ENCODE measurements at regions not wholly inside any gene's neighbourhood (a gene's known extent, or its start where the extent isn't known, plus 50 kb on each side); places are given as distances from the start of the nearest gene placed in this dataset.

DNA sequence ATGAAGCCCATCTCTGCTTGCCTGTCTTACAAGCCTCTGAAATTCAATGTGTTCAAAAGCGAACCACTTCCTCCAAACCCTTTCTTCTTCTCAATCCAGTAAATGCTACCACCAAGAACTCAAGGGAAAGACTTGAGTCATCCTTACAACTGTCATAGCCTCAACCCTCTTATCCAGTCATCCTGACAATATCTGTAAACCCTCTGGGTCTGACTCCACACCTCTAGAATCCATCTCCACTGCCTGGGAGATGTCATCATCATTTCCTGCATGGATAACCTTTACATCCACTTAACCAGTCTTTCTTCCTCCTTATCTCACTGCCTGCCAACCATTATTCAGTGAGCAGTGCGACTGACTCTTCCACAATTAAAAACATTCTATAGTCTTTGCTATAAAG, 441.1 kb downstream of the SETD4 start:
- no peak for TF ChIP-seq POLR2A (IDR thresholded peaks at IDR 0.05)
- TF ChIP-seq, protein P1, sequence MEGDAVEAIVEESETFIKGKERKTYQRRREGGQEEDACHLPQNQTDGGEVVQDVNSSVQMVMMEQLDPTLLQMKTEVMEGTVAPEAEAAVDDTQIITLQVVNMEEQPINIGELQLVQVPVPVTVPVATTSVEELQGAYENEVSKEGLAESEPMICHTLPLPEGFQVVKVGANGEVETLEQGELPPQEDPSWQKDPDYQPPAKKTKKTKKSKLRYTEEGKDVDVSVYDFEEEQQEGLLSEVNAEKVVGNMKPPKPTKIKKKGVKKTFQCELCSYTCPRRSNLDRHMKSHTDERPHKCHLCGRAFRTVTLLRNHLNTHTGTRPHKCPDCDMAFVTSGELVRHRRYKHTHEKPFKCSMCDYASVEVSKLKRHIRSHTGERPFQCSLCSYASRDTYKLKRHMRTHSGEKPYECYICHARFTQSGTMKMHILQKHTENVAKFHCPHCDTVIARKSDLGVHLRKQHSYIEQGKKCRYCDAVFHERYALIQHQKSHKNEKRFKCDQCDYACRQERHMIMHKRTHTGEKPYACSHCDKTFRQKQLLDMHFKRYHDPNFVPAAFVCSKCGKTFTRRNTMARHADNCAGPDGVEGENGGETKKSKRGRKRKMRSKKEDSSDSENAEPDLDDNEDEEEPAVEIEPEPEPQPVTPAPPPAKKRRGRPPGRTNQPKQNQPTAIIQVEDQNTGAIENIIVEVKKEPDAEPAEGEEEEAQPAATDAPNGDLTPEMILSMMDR (IDR thresholded peaks at IDR 0.05): no peak
- no peak for TF ChIP-seq POLR2AphosphoS5 (IDR thresholded peaks at IDR 0.05)

All from suprapubic skin (tissue), 4 donors.